Inflammatory macrophage treated with lipopolysaccharide for 1 hour (primary cell): ENCODE measurements at regions not wholly inside any gene's neighbourhood (a gene's known extent, or its start where the extent isn't known, plus 50 kb on each side); places are given as distances from the start of the nearest gene placed in this dataset.

Experiments
- DNase-seq, 2 donors: peaks; one replicate each; pipeline ENCODE4 v3.0.0-alpha.2; 2020 to 2022

DNA sequence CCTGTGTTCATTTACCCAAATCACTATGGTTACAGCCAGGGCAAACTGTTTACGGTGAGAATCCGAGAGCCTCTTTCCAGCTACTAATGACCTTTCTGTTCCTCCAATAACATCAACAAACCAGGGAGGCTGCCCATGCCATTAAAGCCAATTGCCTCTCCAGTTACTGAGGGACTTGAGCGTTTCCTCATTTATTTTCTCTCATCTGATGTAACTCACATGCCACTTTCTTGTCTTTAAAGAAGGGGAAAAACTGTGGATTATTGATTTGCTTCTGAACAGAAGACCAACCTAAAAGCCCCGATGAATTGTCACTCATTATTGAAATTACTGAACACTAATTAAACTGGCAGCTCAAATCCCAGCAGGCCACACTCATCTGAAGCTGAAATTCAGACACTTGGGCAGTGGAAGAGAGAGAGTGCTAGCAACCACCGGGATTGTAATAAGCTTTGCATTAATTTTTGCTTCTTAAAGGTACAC is 595.8 kb upstream of the MKI67 start:
- DNase-seq: no peak

DNA sequence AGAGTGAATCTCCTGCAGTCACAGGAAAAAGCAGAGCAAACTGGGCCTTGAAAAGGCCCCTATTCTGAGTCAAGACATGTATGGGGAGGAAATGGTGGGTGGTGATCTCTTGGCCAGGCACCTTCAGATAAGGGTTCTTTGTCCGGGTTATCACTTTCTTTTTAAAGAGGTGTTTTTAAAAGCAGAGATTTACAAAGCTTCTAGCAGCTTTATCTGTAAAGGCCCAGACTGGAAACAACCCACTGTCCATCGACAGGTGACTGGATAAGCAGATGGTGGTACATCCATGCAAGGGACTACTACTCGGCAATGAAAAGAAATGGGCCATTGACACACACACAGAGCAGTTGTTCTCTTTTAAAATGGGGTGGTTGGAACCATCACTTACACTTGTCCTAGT is 596.7 kb upstream of the MKI67 start:
- no peak for DNase-seq

DNA sequence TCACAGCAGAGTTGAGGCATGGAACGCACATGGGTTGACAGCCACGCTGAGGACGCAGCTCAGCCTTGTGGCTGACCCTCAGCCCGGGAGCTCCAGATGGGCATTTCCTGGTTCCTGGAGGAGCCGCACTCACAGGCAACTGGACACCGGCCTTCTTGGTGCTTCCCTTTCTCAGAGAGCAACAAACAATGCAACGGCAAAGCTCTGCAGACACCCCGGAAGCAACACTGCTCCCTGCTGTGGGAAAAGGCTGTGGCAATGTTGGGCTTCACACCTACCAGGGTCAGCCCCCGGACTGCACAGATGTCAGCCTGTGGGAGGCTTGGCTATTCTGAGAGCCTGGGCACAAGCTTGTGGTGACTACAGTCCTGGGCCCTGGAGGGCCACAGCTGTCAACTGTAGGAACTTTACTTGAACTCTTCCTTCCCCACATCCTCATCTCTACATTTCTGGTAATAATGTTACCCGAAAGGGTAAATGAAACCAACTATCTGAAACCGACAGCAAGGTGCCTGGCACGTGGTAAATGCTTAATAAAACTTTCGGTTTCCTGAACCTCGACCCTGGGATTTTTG is 597.5 kb upstream of the MKI67 start:
- no peak for DNase-seq

DNA sequence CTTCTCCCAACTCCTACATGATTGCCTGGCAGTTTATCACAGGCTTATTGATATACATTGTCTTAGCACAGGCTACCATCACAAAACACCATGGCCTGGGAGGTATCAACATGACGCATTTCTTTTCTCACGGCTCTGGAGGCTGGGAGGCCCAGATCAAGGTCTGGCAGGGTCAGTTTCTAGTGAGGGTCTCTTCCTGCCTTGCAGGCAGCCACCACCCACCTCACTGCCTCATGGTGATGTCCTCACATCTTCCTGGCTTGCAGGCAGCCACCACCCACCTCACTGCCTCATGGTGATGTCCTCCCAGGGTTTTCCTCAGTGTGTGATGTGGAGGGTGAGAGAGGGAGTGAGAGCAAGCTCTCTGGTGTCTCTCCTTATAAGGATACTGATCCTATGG is 599.3 kb upstream of the MKI67 start:
- DNase-seq: no peak

DNA sequence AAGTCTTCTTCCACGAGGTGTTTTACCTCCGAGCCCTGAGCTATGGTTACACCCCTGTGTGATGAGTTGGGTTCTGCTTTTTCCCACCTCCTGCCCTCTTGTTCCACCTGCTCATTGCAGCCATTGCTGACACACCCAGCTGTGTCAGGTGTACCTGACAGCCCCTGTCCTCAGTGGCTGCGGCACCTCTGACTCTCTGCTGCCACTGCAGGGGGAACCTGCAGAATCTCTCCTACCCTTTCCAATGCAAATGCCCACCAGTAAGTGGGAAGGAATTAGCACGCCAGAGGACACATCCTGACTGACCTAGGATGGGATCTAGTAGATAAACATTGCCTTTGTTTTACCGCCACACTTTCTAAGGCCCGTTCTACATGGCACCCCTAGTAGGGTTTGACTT is 600.9 kb upstream of the MKI67 start:
- no peak for DNase-seq

DNA sequence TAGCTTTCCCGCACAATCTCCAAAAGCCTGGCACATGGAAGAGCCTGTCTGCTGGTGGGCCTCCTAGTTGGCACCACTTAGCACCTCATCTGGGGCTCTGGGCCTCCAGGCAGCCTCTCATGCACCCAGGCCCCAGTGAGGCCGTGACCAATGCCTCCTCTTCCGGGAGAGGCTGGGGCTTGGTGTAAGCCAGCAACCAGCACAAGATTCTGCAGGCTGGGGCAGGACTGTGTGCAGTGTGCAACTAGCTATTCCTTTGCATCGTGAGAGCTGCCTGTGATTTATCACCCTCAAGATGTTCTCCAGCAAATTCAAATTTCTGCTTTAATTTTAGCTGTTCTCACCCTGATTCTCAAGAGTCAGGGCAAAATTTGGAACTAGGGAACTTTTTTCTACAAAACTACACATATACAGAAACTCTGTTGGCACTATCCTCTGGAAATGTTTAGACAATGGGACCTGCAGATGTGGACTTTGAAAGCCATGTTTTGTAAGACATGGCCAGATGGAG is 603.7 kb upstream of the MKI67 start:
- no peak for DNase-seq

DNA sequence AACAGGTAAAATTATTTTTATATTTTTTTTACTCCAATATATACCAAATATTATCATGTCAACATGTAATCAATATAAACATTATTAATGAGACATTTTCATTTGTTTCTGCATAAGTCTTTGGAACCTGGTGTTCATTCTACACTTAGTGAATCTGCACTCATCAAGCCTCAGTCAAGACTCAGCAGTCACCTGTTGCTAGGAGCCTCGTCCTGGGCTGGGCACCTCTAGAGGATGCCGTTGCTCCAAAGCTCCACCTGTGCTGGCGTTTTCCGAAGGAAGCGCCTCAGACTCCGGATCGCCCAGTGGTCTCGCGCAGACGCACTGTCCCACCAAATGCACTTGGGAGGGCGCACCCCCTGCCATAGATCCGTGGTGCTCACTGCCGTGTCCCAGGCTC is 604.7 kb upstream of the MKI67 start:
- no peak for DNase-seq

DNA sequence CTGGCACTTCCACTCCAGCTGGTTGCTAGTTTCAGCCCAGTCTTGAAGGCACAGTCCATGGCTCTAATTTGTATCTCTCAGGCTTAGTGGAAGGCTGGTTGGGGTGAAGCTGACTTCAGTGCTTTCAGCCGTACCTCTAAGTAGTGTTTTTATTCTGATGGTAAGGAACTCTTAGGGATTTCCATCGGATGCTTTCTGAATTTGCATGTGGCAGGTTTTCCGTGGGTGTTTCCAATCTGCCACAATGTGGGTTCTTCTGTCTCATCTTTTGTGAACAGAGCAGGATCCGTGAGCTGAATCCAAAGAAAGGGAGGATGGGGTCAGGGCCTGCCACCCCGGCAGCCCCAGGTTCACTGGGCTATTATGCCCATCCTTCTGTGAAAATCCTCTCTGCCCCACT is 607.9 kb upstream of the MKI67 start:
- DNase-seq: no peak

DNA sequence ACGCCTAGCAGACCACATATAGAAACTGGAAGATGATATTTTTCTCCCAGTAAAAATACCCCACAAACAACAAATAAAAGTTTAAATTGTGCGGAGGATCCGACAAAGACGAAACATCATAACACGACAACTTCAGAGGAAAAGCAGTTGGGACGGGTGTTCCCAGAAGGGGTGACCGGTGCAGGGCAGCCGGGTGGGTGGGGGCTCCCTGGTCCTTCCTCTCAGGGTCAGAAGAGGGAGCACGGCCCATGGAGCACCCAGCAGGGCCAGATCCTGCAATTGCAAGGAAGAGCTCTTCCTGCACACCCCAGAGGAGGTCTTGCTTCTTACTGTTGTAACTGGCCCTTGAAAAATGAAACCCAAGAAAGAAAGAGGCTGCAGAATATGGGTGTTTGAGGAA is 608.5 kb upstream of the MKI67 start:
- no peak for DNase-seq

DNA sequence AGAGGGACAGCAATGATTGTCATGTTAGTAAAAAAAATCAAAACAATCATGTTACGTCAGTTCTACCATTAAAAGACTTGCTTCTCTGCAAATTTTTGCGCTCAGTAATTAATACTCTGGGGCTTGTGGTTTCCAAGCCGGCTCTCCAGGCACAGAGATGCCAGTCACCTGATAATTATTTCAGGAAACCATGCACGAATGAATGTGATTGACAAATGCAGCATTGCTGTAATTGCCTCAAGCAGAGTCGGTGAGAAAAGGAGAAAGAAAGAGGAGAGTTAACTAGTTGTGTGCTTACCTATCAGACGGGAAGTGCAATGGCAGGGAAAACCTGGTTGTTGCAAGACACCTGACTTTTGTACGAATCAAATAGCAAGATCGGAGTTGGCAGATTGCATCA is 609.8 kb upstream of the MKI67 start:
- no peak for DNase-seq

DNA sequence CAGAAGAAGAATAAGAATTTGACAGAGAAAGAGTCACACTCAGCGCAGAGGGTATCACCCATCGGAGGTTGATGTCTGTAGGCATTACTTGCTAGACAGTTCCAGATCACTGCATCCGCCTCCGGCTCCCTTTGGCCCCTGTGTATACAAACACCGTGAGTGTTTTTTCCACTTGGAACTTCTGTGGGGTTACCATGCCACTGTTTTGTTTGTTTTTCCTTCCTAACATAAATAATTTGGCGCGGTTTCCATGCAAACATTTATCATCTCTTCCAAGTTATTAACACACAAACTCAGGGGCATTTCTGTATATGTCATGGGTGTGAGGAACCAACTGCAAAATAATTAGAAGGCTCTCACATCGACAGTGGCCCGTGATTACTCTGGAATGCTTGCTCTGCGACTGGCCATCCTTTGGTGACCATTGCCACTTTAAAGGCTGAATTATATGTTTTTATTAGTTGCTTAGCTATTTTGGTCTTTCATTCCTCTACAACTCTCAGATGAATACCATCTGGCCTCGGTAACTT is 612.2 kb upstream of the MKI67 start:
- no peak for DNase-seq

DNA sequence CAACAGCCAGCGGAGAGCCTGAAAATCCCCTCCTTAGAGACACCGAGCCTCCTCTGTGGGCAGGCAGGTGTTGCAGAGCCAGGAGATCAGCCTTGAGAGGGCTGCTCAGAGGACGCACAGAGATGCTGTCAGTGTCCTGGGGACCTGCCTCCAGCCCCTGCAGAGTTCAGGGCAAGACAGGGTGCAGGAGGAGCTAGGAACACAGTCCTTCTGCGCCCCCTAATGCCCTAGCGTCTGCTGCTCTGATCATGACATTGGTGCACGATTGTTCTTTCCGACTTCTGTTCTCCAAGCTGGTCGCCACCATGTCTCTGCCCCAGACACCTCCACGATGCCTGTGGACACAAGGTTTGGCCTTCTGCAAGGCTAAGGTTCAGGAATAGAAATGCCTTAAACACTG is 613.7 kb upstream of the MKI67 start:
- no peak for DNase-seq

DNA sequence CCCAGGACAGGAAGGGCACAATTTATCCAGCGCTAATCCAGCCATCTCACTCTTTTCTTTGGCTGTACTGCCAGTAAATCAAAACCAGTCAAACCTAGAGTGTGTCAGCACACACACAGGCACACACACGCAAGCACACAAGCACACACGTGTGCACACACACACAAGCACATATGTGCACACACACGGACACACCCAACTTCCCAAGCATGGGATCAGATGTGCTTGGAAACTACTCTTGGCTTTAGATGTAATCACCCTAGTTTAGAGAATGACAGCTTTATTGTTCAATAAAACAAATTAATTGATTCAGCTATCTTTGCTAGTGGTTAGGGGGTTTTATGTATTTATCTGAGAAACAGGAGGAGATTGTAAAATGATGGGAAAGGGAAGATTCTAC is 615.0 kb upstream of the MKI67 start:
- no peak for DNase-seq

DNA sequence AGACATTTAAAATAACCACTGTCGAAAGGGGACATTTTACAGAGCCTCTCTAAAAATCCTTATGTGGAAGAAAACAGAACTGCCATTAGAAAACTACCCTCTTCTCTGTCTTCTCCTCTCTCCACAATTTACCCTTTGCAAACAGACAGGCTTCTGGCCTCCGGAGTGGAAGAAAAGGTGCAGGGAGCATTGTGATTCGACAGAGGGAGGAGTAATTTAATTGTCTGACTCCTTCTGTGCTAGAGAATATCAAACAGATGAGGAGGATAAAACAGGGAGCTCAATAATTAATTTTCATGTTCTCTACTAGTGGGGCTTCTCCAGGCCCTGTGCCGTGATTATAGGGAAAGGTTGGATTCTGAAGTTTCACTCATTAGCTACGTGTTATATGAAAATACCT is 615.5 kb upstream of the MKI67 start:
- DNase-seq: no peak

DNA sequence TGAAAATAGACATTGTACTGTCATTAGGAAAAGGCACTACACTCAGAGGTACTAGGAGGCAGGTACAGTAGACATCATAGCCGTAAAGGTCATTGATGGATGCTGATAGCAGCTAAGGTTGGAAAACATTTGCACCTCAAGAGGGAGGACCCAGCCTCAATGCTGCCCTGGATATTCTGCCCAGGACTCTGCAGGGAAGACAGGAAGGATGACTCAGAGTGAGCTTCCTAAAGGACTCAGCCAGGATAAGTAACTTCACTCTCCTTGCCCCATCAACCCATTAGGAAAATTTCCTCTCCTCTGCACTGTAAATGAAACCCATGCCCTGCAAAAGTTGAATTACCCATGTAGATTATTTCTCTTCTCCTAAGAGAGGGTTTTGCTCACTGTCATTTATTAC is 617.9 kb upstream of the MKI67 start:
- DNase-seq: no peak

DNA sequence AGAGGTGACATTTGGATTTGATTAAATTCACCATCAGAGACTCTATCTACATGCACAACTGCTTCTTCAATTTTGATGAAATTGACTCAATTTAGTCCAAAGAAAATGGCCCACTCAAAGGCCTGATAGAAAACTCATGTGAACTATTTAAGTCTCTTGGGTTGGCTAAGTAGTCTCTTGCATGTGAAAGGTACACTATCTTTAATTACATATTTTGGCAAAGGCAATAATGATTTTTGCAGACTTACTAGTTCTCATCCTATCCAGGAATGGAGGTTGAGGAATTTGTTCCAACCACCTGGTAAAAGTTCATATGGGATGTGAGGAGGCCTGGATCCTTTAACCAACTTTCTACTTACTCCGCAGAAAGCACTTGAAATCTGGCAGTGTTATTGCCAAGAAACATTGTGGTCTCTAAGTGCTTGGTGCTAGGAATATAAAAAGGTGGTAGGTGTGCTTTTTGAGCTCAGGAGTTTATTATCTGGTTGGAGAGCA is 618.6 kb upstream of the MKI67 start:
- no peak for DNase-seq

DNA sequence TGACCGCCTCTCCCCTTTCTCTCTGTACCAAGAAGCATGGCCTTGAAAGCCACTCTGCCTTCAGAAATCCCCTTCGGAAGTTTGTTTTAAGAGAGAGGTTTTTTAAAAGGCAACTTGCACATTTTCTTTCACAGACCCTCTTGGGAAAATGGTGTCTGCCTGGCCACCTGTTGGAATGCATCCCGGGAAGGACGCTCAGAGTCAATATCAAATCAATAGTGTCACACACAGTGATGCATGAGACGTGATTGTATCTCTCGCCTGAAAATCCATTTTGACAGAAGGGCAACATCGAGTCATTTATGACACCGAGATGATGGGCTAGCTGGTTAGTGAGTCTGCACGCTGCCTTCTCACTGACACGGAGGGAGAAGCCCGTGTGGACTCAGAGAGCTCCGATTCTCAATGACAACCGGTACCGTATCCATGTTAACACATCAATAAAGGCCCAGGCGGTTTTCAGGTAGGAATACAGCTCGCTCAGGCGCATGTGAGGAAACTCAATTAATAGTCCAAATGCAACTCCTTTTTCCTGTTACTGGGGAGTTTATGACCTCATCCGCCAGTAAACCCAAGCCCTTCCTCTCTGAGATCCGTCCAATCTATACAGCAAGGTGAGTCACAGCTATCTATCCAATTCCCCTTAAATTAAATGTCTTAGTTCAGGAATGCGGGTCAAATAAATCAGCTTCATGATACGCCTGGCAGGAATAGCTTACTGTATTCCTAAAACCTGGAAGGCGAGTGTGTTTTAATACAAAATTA is 621.5 kb upstream of the MKI67 start:
- DNase-seq: no peak

DNA sequence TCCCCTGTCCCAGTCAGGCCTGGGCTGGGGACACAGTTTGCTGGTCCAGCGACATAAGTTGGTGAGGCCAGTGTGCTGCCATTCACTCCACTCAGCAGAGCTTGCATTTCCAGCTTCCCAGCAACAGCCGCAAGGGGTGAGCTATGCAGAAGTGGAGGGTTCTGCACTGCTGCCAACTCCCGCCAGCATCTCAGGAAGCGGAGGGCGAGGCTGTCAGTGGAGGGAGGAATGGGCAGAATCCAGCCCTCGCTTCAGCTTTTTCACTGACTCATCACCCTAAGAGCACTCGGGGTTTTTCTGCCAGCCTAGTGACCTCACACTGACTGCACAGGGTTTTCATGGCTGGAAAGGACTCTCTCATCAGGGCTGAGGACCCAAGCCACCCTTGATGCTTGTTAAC is 625.1 kb upstream of the MKI67 start:
- DNase-seq: no peak

DNA sequence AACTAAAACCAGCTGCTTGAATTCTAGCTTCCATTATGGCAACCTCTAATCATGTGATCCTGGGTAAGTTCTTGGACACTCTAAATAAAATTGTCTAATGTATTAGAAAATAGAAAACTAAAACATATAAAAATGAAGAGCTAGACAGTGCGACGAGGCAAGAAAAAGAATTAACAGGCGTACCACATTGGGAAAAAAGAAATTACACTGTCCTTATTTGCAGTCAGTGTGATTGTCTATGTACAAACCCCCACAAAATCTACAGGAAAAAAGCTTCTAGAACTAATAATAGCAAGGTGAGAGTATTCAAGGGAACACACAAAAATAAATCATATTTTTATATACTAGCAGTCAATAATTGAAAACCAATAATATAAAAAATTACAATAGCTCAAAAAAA is 625.6 kb upstream of the MKI67 start:
- no peak for DNase-seq

DNA sequence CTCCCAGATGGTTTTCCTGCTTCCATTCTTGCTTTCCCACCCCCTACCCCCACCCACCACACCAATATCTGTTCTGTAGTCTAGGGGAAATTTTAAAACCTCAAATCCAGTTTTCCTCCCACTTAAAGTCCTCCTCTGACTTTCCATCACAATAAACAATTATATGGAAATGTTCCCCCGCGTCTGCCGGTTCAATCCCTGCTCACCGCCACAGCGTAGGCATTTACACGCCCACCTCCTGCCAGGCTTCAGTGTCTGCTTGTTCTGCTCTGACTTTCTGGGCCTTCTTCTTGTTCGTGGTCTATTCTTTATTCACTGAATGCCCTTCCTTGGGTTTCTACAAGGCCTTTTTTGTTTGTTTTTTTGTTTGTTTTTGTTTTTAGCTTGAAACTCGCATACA is 633.0 kb upstream of the MKI67 start:
- DNase-seq: no peak

DNA sequence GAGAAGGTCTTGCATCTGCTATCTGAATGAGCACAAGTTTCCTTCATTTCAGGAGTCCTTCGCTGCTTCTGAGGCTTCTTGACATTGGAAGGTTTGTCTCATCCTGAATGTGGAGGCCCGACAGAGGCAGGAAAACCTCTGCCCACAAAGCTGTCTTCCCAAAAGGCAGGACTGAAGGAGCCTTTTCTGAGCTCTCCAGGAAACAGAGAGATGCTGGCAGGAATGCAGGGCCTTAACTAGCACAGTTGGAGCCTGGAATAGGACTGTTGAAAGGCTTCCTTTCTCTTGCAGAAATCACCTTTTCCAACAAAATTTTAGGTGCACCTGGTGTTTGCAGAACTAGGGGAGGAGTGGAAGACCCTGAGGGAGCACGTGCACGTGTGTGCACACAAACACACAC is 637.4 kb upstream of the MKI67 start:
- DNase-seq: no peak

DNA sequence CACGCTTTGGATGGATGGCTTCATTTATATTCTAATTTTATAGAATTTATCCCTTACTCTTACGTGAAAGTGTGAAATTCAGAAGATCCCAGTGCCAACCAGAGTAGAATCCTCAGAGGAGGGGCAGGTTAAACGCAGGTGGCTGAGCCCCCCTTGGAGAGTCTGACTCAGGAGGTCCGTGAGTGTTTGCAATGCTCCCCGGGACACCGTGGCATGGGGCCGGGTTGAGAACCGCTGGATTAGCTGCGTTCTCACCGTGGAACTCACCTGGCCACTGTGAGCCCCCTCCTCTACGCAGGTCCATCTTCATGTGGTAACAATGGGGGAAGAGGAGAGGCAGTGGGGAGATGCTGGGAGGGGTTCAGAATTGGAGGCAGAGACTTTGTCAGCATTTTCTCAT is 638.0 kb upstream of the MKI67 start:
- DNase-seq: no peak

DNA sequence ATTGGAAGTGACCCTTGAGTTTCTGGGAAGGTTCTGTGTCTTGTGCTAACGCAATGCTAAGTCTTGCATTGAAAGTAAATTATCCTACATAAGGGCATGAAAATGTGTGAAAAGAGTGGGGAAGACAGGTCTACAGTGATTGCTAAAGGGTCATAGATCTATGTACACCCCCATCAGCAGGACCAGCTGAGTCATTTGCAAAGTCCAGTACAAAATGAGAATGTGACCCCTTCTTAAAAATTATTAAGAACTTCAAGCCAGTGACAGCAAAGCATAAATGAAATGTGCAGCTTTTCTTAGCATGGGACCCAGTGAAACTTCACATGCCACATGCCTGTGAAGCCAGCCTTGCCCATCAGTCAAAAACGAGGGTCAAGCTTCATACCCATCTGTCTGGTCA is 640.7 kb upstream of the MKI67 start:
- DNase-seq: no peak

DNA sequence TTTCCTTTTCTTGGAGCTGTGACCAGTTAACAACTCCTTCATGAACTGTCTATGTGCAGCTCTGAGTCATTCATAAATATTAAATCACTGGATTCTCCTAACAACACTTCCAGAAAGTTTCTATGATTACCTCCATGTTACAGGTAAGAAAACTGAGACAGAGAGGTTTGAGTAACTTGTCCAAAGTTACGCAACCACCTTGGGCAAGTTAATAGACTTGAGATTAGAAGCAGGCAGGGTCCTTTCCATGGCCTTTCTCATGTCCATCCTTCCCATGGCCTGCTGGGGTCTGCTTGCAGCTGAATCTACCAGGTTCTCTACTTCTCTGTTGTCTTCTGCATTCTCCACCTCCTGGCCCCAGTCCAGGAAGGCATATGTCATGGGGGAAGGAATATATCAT is 648.8 kb upstream of the MKI67 start:
- no peak for DNase-seq
